Neural cell (in vitro differentiated cells): ENCODE measurements at regions not wholly inside any gene's neighbourhood (a gene's known extent, or its start where the extent isn't known, plus 50 kb on each side); places are given as distances from the start of the nearest gene placed in this dataset.

Source experiments
- H2AFZ ChIP-seq: fragments of 200-600, 300-800 bp; sonication (generic), shearing (Covaris generic); 2 replicates; pipeline ENCODE4 v1.6.0; 2014; ENCODE audit warnings: low read depth, mild to moderate bottlenecking, antibody characterized with exemption, low read length, moderate library complexity
- H3F3A ChIP-seq: fragments of 200-600 bp; shearing (Covaris generic); 2 replicates; pipeline ENCODE4 v1.6.1; 2016; ENCODE audit warnings: mild to moderate bottlenecking, moderate library complexity, mixed read lengths, antibody characterized with exemption, low read length; ENCODE audit not compliant: insufficient read depth, poor library complexity, severe bottlenecking
- H3K27ac ChIP-seq: fragments of 200-600, 300-800 bp; sonication (generic), shearing (Covaris generic); 2 replicates; pipeline ENCODE4 v1.5.1; 2014; ENCODE audit warnings: mild to moderate bottlenecking, low read length, moderate library complexity
- H3K27me3 ChIP-seq: fragments of 300-800, 200-600 bp; sonication (generic), shearing (Covaris generic); 2 replicates; pipeline ENCODE4 v1.6.0; 2014; ENCODE audit warnings: mild to moderate bottlenecking, low read depth, low read length, moderate library complexity; ENCODE audit not compliant: insufficient read depth
- H3K36me3 ChIP-seq: fragments of 300-800, 200-600 bp; sonication (generic), shearing (Covaris generic); 2 replicates; pipeline ENCODE4 v1.5.1; 2014; ENCODE audit warnings: mild to moderate bottlenecking, antibody characterized with exemption, low read length, moderate library complexity; ENCODE audit not compliant: insufficient read depth
- H3K4me2 ChIP-seq: fragments of 300-800, 200-600 bp; sonication (generic), shearing (Covaris generic); 2 replicates; pipeline ENCODE4 v1.6.0; 2014; ENCODE audit warnings: mild to moderate bottlenecking, low read length
- H3K4me3 ChIP-seq: fragments of 300-800, 200-600 bp; sonication (generic), shearing (Covaris generic); 2 replicates; pipeline ENCODE4 v1.5.1; 2014; ENCODE audit warnings: mild to moderate bottlenecking, low read length, moderate library complexity
- H3K79me2 ChIP-seq: fragments of 200-600 bp; shearing (Covaris generic); replicated peaks from 2 replicates; pipeline ENCODE4 v1.6.0; 2014; ENCODE audit warnings: mild to moderate bottlenecking, low read length, moderate library complexity; ENCODE audit not compliant: insufficient read depth
- H3K9ac ChIP-seq: fragments of 300-800, 200-600 bp; sonication (generic), shearing (Covaris generic); 2 replicates; pipeline ENCODE4 v1.6.1; 2016; ENCODE audit warnings: mild to moderate bottlenecking, low read length, mixed read lengths
- H3K9me2 ChIP-seq: fragments of 200-600 bp; shearing (Covaris generic); 2 replicates; pipeline ENCODE4 v1.6.1; 2016; ENCODE audit warnings: mild to moderate bottlenecking, low read length, mixed read lengths; ENCODE audit not compliant: insufficient read depth
- H3K9me3 ChIP-seq: fragments of 200-600, 300-800 bp; sonication (generic), shearing (Covaris generic); 2 replicates; pipeline ENCODE4 v1.6.1; 2016; ENCODE audit warnings: mild to moderate bottlenecking, mixed run types, low read length, moderate library complexity, mixed read lengths
- H4K20me1 ChIP-seq: fragments of 200-600 bp; shearing (Covaris generic); 2 replicates; pipeline ENCODE4 v1.6.1; 2016; ENCODE audit warnings: mild to moderate bottlenecking, mixed run types; ENCODE audit not compliant: insufficient read depth
- EP300 ChIP-seq: fragments of 450-650 bp; conservative IDR thresholded peaks from 2 replicates; pipeline ENCODE4 v1.6.1; 2014; ENCODE audit warnings: antibody characterized with exemption, mild to moderate bottlenecking, moderate library complexity; ENCODE audit not compliant: poor library complexity, severe bottlenecking
- EZH2 ChIP-seq: fragments of 200-600, 300-800 bp; shearing (Covaris generic), sonication (generic); IDR thresholded peaks from 2 replicates; pipeline ENCODE4 v1.6.1; 2014; ENCODE audit warnings: antibody characterized with exemption, low read length, borderline replicate concordance, mild to moderate bottlenecking; ENCODE audit not compliant: insufficient read depth, poor library complexity, severe bottlenecking
- MXI1 ChIP-seq: fragments of 450-650 bp; conservative IDR thresholded peaks from 2 replicates; pipeline ENCODE4 v1.6.1; 2014; ENCODE audit warnings: antibody characterized with exemption, mild to moderate bottlenecking; ENCODE audit not compliant: poor library complexity, severe bottlenecking
- POLR2AphosphoS5 ChIP-seq: IDR thresholded peaks from 2 replicates; pipeline ENCODE4 v1.6.1; 2012
- RAD21 ChIP-seq: fragments of 450-650 bp; conservative IDR thresholded peaks from 2 replicates; pipeline ENCODE4 v1.6.1; 2014; ENCODE audit warnings: antibody characterized with exemption, mild to moderate bottlenecking, moderate library complexity
- SMC3 ChIP-seq: fragments of 450-650 bp; conservative IDR thresholded peaks from 2 replicates; pipeline ENCODE4 v1.6.1; 2014; ENCODE audit warnings: antibody characterized with exemption, mild to moderate bottlenecking, moderate library complexity; ENCODE audit not compliant: poor library complexity
- TAF1 ChIP-seq: IDR thresholded peaks from 2 replicates; pipeline ENCODE4 v1.6.1; 2012; ENCODE audit warnings: low read depth
- TF ChIP-seq, protein P1 (sequence below): IDR thresholded peaks from 2 replicates; pipeline ENCODE4 v1.6.1; 2012; ENCODE audit warnings: borderline replicate concordance
- TF ChIP-seq, protein P2 (sequence below): fragments of 450-650 bp; IDR thresholded peaks from 2 replicates; pipeline ENCODE4 v1.5.1; 2014; ENCODE audit warnings: antibody characterized with exemption, mild to moderate bottlenecking, moderate library complexity; ENCODE audit not compliant: poor library complexity, severe bottlenecking

DNA sequence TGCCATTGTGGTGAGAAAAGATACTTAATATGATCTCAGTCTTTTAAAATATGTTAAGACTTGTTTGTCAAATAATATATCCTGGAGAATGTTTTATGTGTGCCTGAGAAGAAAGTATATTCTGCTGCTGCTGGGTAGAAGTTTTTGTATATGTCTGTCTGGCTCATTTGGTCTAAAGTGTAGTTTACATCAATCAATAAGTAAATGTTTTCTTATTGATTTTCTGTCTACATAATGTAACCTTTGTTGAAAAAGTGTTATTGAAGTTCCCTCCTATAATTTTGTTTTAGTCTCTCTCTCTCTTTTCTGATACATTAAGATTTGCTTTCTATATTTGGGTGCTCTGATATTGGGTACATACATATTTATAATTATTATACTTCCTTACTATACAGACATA is 201.2 kb downstream of the THBS2 start:
- TF ChIP-seq POLR2AphosphoS5 (no peak), RAD21 (no peak), EZH2 (no peak), SMC3 (no peak), EP300 (no peak), TAF1 (no peak), MXI1 (no peak)
- TF ChIP-seq, protein P1, sequence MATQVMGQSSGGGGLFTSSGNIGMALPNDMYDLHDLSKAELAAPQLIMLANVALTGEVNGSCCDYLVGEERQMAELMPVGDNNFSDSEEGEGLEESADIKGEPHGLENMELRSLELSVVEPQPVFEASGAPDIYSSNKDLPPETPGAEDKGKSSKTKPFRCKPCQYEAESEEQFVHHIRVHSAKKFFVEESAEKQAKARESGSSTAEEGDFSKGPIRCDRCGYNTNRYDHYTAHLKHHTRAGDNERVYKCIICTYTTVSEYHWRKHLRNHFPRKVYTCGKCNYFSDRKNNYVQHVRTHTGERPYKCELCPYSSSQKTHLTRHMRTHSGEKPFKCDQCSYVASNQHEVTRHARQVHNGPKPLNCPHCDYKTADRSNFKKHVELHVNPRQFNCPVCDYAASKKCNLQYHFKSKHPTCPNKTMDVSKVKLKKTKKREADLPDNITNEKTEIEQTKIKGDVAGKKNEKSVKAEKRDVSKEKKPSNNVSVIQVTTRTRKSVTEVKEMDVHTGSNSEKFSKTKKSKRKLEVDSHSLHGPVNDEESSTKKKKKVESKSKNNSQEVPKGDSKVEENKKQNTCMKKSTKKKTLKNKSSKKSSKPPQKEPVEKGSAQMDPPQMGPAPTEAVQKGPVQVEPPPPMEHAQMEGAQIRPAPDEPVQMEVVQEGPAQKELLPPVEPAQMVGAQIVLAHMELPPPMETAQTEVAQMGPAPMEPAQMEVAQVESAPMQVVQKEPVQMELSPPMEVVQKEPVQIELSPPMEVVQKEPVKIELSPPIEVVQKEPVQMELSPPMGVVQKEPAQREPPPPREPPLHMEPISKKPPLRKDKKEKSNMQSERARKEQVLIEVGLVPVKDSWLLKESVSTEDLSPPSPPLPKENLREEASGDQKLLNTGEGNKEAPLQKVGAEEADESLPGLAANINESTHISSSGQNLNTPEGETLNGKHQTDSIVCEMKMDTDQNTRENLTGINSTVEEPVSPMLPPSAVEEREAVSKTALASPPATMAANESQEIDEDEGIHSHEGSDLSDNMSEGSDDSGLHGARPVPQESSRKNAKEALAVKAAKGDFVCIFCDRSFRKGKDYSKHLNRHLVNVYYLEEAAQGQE, result no peak
- TF ChIP-seq, protein P2, sequence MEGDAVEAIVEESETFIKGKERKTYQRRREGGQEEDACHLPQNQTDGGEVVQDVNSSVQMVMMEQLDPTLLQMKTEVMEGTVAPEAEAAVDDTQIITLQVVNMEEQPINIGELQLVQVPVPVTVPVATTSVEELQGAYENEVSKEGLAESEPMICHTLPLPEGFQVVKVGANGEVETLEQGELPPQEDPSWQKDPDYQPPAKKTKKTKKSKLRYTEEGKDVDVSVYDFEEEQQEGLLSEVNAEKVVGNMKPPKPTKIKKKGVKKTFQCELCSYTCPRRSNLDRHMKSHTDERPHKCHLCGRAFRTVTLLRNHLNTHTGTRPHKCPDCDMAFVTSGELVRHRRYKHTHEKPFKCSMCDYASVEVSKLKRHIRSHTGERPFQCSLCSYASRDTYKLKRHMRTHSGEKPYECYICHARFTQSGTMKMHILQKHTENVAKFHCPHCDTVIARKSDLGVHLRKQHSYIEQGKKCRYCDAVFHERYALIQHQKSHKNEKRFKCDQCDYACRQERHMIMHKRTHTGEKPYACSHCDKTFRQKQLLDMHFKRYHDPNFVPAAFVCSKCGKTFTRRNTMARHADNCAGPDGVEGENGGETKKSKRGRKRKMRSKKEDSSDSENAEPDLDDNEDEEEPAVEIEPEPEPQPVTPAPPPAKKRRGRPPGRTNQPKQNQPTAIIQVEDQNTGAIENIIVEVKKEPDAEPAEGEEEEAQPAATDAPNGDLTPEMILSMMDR, result no peak
- H4K20me1 ChIP-seq, result no peaks in the 10 kb centered on the region
- no peak overlapping the region for H3K9ac ChIP-seq
- H3K36me3 ChIP-seq, result no peaks in the 10 kb centered on the region
- H3K27me3 ChIP-seq, result no peaks in the 10 kb centered on the region
- no peaks in the 10 kb centered on the region for H3K9me3 ChIP-seq
- H3K27ac ChIP-seq, result no peak overlapping the region
- no peaks in the 10 kb centered on the region for H3K9me2 ChIP-seq
- no peaks in the 10 kb centered on the region for H3K79me2 ChIP-seq
- H3F3A ChIP-seq, result no peaks in the 10 kb centered on the region
- H3K4me3 ChIP-seq, result no peak overlapping the region
- H3K4me2 ChIP-seq, result no peak overlapping the region
- no peak overlapping the region for H2AFZ ChIP-seq

GRCh38 chr6:169051371-169051770 is 202.3 kb downstream of the THBS2 start:
- Histone ChIP-seq H3F3A (no peaks in the 10 kb centered on the region), H2AFZ (no peak overlapping the region), H3K4me2 (no peak overlapping the region), H3K27ac (no peak overlapping the region), H3K79me2 (no peaks in the 10 kb centered on the region), H3K4me3 (no peak overlapping the region), H3K9ac (no peak overlapping the region), H3K36me3 (no peaks in the 10 kb centered on the region), H3K9me3 (no peaks in the 10 kb centered on the region), H3K27me3 (no peaks in the 10 kb centered on the region), H3K9me2 (no peaks in the 10 kb centered on the region), H4K20me1 (no peaks in the 10 kb centered on the region)
- TF ChIP-seq SMC3, result no peak
- TF ChIP-seq, protein P2, result no peak
- TF ChIP-seq POLR2AphosphoS5, result no peak
- TF ChIP-seq RAD21, result no peak
- TF ChIP-seq, protein P1, result no peak
- no peak for TF ChIP-seq EP300
- TF ChIP-seq TAF1, result no peak
- no peak for TF ChIP-seq EZH2
- TF ChIP-seq MXI1, result no peak
